GM21825 (cell line): ENCODE measurements at regions not wholly inside any gene's neighbourhood (a gene's known extent, or its start where the extent isn't known, plus 50 kb on each side); places are given as distances from the start of the nearest gene placed in this dataset.

Experiments used
- ATAC-seq: cut with Tn5 transposase; IDR thresholded peaks from one replicate; pipeline ENCODE4 v1.9.1; 2021; ENCODE audit warnings: mild to moderate bottlenecking, moderate library complexity; ENCODE audit not compliant: unreplicated experiment

DNA sequence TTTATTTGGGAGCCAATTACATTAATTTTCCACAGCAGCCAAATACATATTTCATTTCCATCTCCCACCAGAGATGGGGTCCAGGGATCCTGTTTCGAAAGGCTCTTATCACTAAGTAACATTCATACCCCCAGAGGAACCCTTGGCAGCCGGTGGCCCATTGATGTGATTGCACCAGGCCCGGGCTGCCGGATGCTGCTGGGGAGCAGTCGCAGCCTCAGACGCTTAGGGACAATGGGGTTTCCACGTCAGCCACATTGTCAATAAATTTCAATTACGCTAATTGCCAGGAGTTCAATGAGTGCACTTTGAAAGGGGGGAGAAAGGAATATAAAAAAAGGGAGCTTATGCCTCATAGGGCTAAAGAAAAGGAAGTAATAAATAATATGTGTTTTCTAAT lies 478.8 kb upstream of the ADAMTS16 start:
- ATAC-seq: no peak

DNA sequence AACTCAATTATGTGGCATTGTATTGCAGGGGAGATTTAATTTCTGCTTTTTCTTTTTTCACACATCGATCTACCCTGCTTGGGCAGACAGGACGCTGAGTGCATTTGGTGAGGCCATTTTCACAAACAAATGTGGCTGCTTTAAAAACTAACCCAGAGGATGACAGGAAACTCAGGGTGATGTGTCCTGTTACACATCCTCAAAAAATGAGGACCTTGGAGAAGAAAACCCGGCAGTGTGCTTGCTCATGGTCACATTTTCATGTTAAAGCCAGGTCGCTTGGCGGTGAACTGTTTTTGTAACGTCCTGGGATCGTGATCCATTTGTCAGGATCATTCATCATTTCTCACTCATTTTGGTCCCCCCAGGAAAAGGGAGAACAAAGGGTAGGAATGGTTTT lies 478.3 kb upstream of the ADAMTS16 start:
- no peak for ATAC-seq

DNA sequence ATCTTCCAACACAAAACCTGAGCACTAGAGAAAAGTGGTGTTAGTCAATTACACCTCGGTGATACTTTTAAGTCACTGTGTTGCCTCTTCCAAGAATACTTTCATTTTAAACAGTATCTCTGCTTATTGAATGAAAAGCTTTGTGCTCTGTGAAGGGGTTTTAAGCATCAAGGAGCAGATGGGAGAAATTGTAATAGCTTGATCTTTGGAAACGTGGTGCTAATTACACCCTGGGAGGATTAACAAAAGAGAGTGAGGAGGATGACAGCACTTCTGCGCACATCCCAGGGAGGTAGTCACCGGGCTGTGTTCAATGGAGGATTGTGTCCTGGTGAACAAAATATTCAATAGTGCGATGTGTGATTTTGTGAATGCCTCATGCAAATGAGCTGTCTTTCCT lies 477.4 kb upstream of the ADAMTS16 start:
- ATAC-seq: no peak

DNA sequence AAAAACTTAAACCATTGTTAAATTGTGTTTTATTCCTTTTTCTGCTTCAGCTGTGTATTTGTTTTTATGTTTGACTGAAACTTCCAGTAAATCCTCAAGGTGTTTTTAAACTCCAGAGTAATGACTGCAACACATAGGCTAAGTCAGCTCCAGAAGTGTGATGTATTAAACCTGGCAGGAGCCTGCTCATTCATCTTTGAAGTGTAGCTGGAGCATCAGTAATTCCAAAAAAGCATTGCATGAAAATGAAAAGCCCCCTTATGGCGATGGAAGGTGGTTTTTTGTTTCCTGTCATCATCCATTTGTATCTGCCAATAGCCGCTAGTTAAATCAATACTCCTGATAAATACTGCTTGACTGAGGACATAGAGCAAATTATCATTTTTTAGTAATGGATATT lies 474.2 kb upstream of the ADAMTS16 start:
- no peak for ATAC-seq

DNA sequence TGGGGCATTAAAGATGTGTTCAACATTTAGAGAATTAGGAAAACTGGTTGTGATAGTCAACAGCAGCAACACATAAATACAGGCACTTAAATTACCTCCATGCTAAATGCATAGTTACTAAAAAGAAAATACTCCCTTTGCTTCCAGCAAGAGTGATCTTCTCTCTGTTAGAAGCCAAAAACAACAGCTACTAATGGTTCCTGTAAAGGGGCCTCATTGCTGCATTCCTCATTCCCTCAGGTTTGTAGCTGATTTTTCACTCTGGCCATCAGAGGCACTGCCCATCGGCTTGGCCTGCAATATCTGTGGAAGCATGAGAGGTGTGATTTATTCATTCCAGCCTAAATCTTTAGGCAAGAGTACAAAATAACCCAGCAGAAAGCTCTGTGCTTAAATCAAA lies 466.0 kb upstream of the ADAMTS16 start:
- ATAC-seq: no peak

DNA sequence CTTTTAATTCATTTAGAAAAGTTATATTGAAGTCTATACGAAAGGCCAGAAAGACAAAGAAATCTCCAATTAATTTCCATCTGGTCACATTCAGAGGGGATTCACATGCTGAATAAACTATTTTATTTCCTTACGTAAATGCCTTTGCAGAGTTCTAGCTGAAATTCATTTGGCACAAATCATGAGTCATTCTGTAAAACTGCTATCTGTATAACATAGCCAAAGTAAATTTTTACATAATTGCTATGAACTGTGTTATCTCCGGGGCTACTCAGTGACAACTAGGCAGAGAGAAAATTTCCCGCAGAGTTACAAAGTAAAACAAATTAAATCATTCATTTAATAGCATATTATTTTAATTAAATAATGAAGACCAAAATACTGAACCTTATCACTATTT lies 463.2 kb upstream of the ADAMTS16 start:
- no peak for ATAC-seq

DNA sequence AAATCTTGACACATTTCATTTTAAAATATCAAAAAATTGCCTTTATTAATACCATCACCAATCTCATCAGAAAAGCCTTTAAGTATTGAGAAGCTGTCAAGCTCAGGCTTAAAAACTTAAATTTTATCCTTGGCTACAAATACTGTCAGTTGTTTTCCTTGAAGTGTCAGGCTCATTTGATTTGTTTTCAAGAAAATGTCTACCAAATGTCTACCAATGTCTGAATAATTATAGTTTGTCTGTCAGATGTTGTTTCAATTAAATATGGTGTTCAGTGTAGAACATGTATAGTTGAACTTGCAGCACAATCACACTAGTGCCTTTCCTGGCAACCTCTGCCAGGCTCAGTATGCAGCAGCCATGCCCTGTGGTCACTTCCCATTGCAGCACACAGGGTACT lies 455.2 kb upstream of the ADAMTS16 start:
- ATAC-seq: no peak

DNA sequence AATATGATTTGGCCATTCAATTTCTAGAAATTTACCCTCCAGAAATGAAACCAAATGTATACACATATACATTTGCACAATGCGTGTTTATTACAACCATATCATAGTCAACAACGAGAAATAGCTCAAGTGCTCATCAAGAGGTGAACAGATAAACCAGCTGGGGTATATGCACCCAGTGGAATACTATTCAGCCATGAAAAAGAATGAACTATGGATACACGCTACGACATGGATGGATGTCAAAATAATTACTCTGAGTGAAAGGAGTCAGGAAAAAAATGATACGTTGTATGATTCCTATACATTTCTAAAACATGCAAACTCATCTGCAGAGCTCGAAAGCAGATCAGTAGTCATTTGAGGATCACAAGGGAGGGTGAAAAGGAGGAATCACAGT lies 441.5 kb upstream of the ADAMTS16 start:
- no peak for ATAC-seq

DNA sequence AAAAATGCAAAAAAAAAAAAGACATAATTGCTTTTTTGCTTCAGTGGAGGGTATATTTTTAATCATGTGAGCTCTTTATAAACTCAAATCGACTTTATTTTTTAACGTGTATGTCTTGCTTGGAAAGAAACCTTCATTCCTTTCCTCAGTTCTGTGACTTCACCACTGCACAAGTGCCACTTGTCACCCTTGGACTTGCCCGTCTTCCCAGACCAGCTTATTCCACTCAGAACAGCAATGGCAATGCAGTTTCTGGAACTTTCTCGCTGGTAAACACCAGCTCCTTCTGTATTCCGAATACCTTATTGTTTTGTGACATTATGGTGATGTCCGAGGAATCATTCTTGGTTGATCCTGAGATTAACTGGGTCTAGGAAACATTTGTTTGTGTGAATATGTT lies 440.5 kb upstream of the ADAMTS16 start:
- no peak for ATAC-seq

DNA sequence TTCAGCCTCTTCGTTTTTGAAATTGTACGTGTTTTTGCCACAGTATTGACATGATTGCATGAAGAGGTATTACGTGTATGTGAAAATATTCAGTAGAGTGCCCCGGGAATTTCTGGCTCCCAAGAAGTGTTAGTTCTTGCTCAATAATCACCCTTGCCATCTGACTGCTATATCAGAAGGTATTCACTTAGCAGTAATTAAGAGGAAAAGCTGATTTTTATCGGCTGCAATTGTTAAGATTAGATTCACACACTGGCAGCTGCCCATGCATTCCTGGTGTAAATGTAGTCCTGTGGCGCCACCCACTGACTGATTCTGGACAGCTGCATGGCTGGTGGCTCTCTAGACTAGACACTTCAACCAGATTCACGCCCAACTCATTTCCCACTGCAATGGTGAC lies 440.1 kb upstream of the ADAMTS16 start:
- ATAC-seq: no peak

DNA sequence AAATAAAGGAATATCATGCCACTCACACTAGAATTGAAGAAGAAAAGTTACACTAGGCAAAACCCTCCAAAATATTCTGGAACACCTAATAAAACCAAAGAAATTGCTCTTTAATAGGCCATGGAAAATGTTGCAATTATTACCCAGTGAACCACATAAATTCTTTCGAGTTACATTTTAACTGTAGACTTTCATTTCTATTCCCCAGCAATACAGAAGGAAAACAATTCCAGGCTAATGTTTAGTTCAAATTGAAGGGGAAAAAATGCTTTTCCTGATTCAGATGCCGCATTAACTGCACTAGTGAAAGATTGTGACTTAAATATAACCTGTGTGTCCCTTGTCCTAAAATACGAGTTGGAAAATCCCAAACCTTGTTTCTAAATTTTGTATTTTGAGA lies 439.3 kb upstream of the ADAMTS16 start:
- ATAC-seq: no peak

DNA sequence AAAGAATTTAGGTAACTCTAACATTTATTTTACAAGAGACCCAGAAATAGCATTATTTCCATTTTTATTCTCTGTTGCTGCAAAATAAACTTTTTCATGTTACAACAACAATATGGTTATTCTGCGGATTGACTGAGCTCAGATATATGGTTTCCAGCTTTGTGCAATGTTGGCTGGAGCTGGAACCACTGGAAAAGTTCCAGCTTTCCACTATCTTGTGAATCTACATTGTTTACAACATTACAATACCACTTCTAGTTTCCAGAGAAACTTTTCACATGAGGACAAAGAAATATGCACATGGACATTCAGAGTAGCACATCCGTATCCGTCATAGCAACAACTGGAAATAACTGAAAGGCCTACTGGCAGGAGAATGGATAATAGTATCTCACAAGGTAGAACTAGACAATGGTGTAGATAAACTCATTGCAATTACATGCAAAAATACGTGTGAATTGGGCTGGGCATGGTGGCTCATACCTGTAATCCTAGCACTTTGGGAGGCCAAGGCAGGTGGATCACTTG lies 436.1 kb upstream of the ADAMTS16 start:
- no peak for ATAC-seq

DNA sequence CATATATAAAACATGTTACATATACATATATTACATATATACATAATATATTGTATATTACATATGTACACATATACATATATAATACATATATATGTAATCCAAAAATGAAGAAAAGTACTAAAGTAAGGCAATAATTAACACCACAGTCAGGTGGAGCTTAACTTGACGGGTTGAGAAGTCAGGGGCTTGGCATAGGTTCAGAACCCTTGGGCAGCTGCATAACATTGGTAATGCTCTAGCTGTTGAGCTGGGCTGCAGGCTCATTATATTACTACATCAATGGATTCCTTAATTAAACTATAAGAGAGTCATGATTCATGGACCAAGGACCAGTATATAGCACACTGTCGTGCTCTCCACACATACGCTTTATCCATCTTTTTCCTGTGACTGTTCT lies 435.2 kb upstream of the ADAMTS16 start:
- ATAC-seq: no peak

DNA sequence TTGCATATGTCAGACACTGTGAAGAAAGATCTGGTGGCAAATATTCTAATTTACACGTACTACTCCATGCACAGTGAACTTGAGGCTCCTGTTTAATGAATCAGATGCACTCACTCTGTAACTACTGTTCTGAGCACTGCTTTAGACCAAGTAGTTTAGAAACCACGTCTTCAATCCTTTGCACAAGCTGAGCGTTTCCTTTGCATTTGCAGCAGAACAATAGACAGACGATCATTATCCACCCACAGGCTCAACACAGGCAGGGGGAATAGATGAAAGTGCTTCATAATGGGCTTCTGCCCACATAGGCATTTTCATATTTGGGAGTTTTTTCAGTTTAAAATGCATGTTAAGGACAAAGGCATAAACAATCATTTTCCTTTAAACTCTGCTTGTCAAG lies 423.3 kb upstream of the ADAMTS16 start:
- no peak for ATAC-seq

DNA sequence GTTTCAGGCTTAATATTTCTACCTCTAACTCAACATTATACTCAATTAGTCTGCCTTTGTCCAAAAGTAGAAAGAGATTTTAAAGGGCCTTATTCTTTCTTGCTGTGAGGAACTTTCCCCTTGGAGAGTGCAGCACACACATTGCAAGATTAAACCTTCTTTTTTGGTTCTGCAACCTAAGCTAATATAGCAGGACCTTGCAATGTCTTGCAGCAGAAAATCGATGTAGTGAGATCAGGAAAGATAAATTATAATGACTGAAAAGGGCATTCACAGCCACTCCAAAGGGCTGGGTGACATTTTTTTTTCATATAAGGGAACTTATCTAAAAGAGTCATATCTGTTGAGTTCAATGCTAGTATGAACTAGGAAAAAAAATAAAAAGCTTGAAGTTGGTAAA lies 422.7 kb upstream of the ADAMTS16 start:
- no peak for ATAC-seq

DNA sequence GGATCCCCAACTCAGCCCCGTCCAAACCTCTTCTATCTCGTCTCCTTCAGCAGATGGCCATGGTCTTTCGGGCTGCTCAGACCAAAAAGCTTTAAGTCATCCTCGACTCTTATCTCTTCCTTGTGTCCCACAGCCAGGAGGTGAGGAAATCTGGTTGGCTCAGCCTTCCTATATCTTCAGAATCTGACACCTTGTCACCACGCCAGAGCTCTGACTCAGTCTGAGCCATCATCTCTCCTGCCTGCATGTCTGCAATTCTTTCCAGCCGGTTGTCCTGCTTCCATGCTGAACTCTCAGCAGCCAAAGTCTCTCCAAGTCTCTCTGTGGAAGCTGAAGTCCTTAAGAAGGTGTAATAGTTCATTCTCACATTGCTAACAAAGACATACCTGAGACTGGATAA lies 419.3 kb upstream of the ADAMTS16 start:
- ATAC-seq: no peak

DNA sequence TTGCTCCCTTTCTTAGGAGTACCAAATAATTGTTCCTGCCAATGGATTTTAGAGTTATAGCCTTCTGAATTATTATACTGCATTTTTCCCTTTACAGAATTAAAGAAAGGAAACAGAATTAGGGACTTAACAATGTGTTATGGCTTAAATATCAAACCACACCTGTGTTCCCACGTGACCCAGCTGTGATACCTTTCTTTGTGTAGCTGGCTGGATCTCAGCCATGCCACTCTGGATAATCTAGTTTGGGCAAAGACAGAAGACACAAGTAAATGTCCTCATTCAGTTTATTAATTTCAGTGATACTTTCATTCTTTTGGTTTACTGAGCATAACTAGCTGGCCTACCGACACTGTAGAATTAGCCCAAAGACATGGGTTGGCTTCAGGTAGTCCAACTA lies 417.2 kb upstream of the ADAMTS16 start:
- no peak for ATAC-seq

DNA sequence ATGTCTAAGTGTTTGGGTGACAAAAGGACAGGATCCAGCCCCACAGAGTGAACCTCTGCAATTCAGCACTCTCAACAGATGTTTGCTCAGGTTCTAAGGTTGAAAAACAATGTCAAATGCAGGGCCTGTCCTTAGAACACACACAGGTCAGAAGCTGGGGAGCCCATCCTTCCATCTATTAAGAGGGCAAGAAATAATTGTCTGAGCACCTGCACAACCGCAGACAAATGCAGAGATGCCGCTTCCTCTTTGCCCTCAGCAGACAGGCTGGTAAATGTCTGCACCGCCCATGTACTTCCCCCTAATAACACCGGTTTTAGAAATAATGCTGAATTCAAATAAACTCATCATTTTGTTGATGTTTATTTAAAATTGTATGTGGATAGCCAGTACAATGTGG lies 414.5 kb upstream of the ADAMTS16 start:
- no peak for ATAC-seq

DNA sequence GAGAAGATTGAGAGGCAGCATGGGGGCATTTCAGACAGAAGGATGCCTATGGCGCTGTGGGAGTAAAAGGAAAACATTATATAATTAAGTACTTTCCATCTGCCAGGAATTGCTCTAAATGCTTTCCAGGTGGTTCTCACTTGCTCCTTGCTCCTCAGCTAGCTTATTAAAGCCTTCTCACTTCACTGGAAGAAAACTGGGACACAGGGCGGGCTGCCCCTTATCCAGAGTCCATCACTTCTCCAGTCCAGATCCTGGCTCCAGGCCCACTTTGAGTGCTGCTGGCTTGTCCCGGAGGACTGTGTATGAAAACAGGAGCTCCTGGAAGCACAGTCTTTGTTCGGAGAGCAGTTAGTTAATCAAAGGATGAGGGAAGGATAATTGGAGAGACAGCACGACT lies 409.9 kb upstream of the ADAMTS16 start:
- ATAC-seq: no peak

DNA sequence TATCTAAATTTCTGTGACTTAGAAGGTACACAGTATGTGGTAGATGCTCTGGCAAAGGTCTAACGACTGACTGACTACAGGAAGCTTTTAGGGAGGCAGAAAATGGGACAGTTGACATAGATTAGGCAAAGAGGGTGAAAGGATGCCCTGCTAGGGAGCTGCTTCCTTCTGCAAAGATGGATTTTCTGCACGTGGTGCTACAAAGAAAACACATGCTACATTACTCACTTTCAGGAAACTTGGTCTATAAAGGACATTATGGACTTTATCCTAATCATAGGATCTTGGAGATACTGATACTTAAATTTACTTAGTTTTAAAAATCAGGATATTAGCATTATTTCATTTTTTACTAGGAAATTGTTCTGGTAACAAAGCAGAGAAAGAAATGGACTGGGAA lies 405.8 kb upstream of the ADAMTS16 start:
- no peak for ATAC-seq

DNA sequence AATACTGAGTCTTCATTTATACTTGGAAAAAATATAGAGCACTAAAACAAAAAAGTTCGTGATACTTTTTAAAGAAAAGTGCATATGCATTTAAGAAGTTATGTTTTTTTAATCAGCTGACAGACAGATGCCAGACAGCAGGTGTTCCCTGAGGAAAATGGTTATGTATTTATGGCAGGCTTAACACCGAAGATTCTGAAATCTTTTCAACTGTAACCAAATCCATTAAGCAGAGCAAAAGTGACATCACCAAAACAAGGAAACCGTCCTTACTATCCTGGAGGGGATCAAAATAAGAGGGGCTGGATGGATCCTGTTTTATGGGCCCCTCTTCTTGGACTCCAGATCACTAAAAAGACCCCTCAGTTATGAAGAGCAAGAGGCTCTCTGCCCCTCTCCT lies 404.9 kb upstream of the ADAMTS16 start:
- no peak for ATAC-seq

DNA sequence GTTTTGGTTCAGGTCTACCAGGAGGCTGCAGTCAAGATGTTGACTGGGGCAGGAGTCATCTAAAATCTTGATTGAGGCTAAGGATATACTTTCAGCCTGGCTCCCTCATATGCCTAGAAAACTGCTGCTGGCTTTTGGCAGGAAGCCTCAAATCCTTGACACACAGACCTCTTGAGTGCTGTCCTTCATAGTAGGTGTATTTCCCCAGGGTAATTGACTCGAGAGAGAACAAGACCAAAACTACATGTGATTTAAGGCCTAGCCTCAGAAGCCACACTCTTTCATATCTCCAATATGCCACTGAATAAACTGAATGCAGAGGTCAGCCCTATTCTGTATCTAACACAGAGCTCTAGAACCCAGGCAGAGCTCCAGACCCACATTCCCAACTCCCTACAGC lies 402.3 kb upstream of the ADAMTS16 start:
- no peak for ATAC-seq

DNA sequence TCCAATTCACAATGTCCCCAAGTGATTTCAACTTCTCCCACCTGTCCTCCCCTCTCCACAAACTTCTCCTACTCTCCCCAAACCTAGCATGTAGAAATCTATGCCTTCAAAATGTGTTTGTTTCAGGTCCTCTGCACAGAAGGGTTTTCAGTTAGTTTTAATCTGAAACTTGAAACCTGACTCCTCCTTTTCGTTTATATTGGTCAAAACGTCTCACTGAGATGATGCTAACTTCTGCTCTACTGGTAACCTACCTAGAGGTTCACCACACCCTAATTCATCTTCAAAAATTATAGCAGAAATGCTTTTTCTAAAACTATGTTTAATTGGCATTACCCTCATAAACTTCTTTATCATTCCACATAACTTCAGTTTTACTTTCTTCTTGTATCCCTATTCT lies 401.8 kb upstream of the ADAMTS16 start:
- no peak for ATAC-seq

DNA sequence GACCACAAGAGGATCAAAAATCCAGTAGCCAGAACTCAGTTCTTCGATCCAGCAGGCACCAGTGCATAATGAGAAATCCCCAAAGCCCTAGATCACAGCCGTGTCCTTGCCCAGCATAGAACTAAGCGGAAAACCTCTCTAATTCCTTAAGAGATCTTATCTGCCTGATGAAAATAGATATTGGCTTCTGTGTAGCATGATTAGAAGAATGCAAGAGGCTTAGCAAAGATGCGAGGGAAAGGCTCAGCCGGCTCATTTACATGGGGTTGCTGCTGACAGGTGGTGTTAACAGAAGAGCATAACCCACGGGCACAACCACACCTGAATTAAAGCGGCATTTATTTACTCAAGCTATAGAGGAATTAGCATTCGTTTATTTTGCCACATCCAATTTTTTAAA lies 400.0 kb upstream of the ADAMTS16 start:
- no peak for ATAC-seq
